NCI-H748 treated with DMSO at 0.1 percent for 48 hours (cell line): ENCODE measurements at regions not wholly inside any gene's neighbourhood (a gene's known extent, or its start where the extent isn't known, plus 50 kb on each side); places are given as distances from the start of the nearest gene placed in this dataset.
"Not testable (repeated sequence)": the region's sequence is repeated elsewhere in the genome, so short reads cannot be mapped to it uniquely, and the experiment has no call there.

Source experiments
- DNase-seq: peaks from one replicate; lab custom pipeline; 2025; lab: John Stamatoyannopoulos, UW

- no peak for DNase-seq
Observed at GRCh38 chr20:60171313-60171712, 213.1 kb downstream of the CDH26 start.

- DNase-seq, result no peak
Observed at GRCh38 chr20:60171738-60172137, 213.5 kb downstream of the CDH26 start.

GRCh38 chr20:60172346-60172984 is 214.2 kb downstream of the CDH26 start:
- DNase-seq, result no peak

GRCh38 chr20:60177080-60177479 is 218.9 kb downstream of the CDH26 start:
- no peak for DNase-seq

- DNase-seq, result no peak
Observed at GRCh38 chr20:60180986-60181385, 222.8 kb downstream of the CDH26 start.

GRCh38 chr20:60186412-60186811 is 228.2 kb downstream of the CDH26 start:
- DNase-seq, result no peak

GRCh38 chr20:60187683-60188082 is 229.5 kb downstream of the CDH26 start:
- no peak for DNase-seq

GRCh38 chr20:60191014-60191413 is 232.8 kb downstream of the CDH26 start:
- DNase-seq, result no peak

GRCh38 chr20:60192326-60192725 is 234.1 kb downstream of the CDH26 start:
- no peak for DNase-seq

- DNase-seq, result not testable (repeated sequence)
Observed at GRCh38 chr20:60199132-60199531, 240.9 kb downstream of the CDH26 start.

GRCh38 chr20:60199866-60200265 is 241.6 kb downstream of the CDH26 start:
- no peak for DNase-seq

- no peak for DNase-seq
Observed at GRCh38 chr20:60200305-60200918, 242.2 kb downstream of the CDH26 start.

GRCh38 chr20:60201198-60201835 is 243.1 kb downstream of the CDH26 start:
- DNase-seq, result no peak

- no peak for DNase-seq
Observed at GRCh38 chr20:60202046-60202445, 243.8 kb downstream of the CDH26 start.

GRCh38 chr20:60203451-60203850 is 245.2 kb downstream of the CDH26 start:
- DNase-seq, result no peak

- no peak for DNase-seq
Observed at GRCh38 chr20:60204601-60205000, 246.4 kb downstream of the CDH26 start.

- DNase-seq, result no peak
Observed at GRCh38 chr20:60206259-60206658, 248.0 kb downstream of the CDH26 start.

GRCh38 chr20:60209048-60209447 is 250.8 kb downstream of the CDH26 start:
- DNase-seq, result no peak

GRCh38 chr20:60210779-60211617 is 252.8 kb downstream of the CDH26 start:
- DNase-seq, result peak; percentile 38

GRCh38 chr20:60211618-60212463 is 253.6 kb downstream of the CDH26 start:
- no peak for DNase-seq

- no peak for DNase-seq
Observed at GRCh38 chr20:60212695-60213094, 254.5 kb downstream of the CDH26 start.
